IMR-90 (cell line): ENCODE measurements at regions not wholly inside any gene's neighbourhood (a gene's known extent, or its start where the extent isn't known, plus 50 kb on each side); places are given as distances from the start of the nearest gene placed in this dataset.

ENCODE experiments used
- ATAC-seq: fragments of 200-7000 bp; cut with Tn5 transposase; 2 replicates; pipeline ENCODE4 v1.9.1; 2020; ENCODE audit warnings: low read depth, mild to moderate bottlenecking, moderate library complexity
- BruUV-seq: library from RNA; stranded (reverse); fragments of 400-500 nt; replicated peaks from 2 replicates; lab custom pipeline; 2021; lab: Mats Ljungman, UMichigan
- CTCF ChIA-PET: fragments of 300-600 bp; formaldehyde crosslinking; extraction: SDS; loops from one replicate; lab custom pipeline; 2021; ENCODE audit warnings: antibody characterized with exemption; lab: Yijun Ruan, JAX
- POLR2A ChIA-PET: fragments of 300-600 bp; sonication (Branson Sonifier 250); formaldehyde crosslinking; loops from one replicate; lab custom pipeline; 2022; ENCODE audit warnings: antibody characterized with exemption; ENCODE audit not compliant: unreplicated experiment; lab: Charles Lee
- DNase-seq: peaks from one replicate; pipeline ENCODE4 v3.0.0; 2013
- H2AFZ ChIP-seq: replicated peaks from 2 replicates; pipeline ENCODE3; 2013; ENCODE audit warnings: low read length, mild to moderate bottlenecking; ENCODE audit not compliant: poor library complexity
- H2AK5ac ChIP-seq: 2 replicates; pipeline ENCODE4 v1.6.1; 2013; ENCODE audit warnings: low read depth, low read length, inconsistent platforms
- H2AK9ac ChIP-seq: replicated peaks from 2 replicates; pipeline ENCODE3; 2013; ENCODE audit warnings: mild to moderate bottlenecking, low read depth, low read length, moderate library complexity; ENCODE audit not compliant: poor library complexity
- H2BK120ac ChIP-seq: 2 replicates; pipeline ENCODE4 v1.6.1; 2013; ENCODE audit warnings: low read depth, low read length, inconsistent platforms
- H2BK15ac ChIP-seq: 3 replicates; pipeline ENCODE4 v1.6.1; 2013; ENCODE audit warnings: low read depth, low read length, inconsistent platforms
- H2BK20ac ChIP-seq: 2 replicates; pipeline ENCODE4 v1.6.1; 2013; ENCODE audit warnings: low read depth, mild to moderate bottlenecking, inconsistent platforms, low read length, moderate library complexity
- H2BK5ac ChIP-seq: 2 replicates; pipeline ENCODE4 v1.6.1; 2013; ENCODE audit warnings: mild to moderate bottlenecking, low read depth, low read length, inconsistent platforms; ENCODE audit not compliant: poor library complexity, severe bottlenecking
- H3K14ac ChIP-seq: replicated peaks from 2 replicates; pipeline ENCODE4 v1.6.1; 2013; ENCODE audit warnings: low read depth, low read length, inconsistent platforms
- H3K18ac ChIP-seq: 2 replicates; pipeline ENCODE4 v1.6.1; 2013; ENCODE audit warnings: low read depth, low read length, control low read depth
- H3K23ac ChIP-seq: 2 replicates; pipeline ENCODE4 v1.6.1; 2013; ENCODE audit warnings: low read depth, low read length, inconsistent platforms
- H3K27ac ChIP-seq: 2 replicates; pipeline ENCODE4 v1.5.1; 2013; ENCODE audit warnings: mild to moderate bottlenecking, control low read depth, low read length; ENCODE audit not compliant: insufficient read depth
- H3K27me3 ChIP-seq: 2 replicates; pipeline ENCODE4 v1.6.1; 2013; ENCODE audit warnings: low read length; ENCODE audit not compliant: control insufficient read depth, insufficient read depth
- H3K36me3 ChIP-seq: 2 replicates; pipeline ENCODE4 v1.6.1; 2013; ENCODE audit warnings: low read length, mixed read lengths; ENCODE audit not compliant: control insufficient read depth, insufficient read depth
- H3K4ac ChIP-seq: 2 replicates; pipeline ENCODE4 v1.6.1; 2013; ENCODE audit warnings: low read depth, low read length, inconsistent platforms
- H3K4me1 ChIP-seq: 2 replicates; pipeline ENCODE4 v1.6.1; 2013; ENCODE audit warnings: low read length, mixed read lengths; ENCODE audit not compliant: control insufficient read depth, insufficient read depth
- H3K4me2 ChIP-seq: 2 replicates; pipeline ENCODE4 v1.6.1; 2013; ENCODE audit warnings: low read depth, mild to moderate bottlenecking, control low read depth, low read length, moderate library complexity
- H3K4me3 ChIP-seq: 2 replicates; pipeline ENCODE4 v1.5.1; 2013; ENCODE audit warnings: low read depth, mild to moderate bottlenecking, control low read depth, low read length, moderate library complexity; ENCODE audit not compliant: insufficient read depth
- H3K56ac ChIP-seq: 2 replicates; pipeline ENCODE4 v1.6.1; 2013; ENCODE audit warnings: low read length, inconsistent platforms; ENCODE audit not compliant: insufficient read depth; ENCODE audit errors: extremely low read depth
- H3K79me1 ChIP-seq, 2 experiments: 2 replicates each; pipeline ENCODE4 v1.6.1; 2013; ENCODE audit warnings: low read length in 2 of 2, inconsistent platforms in 1 of 2, low read depth in 1 of 2
- H3K9ac ChIP-seq: 2 replicates; pipeline ENCODE4 v1.6.1; 2013; ENCODE audit warnings: low read depth, low read length, control low read depth
- H3K9me1 ChIP-seq: 2 replicates; pipeline ENCODE4 v1.6.1; 2013; ENCODE audit warnings: low read length, inconsistent platforms; ENCODE audit not compliant: insufficient read depth
- H3K9me3 ChIP-seq: 2 replicates; pipeline ENCODE4 v1.6.1; 2013; ENCODE audit warnings: low read length; ENCODE audit not compliant: control insufficient read depth, insufficient read depth
- H4K20me1 ChIP-seq: 2 replicates; pipeline ENCODE4 v1.6.1; 2013; ENCODE audit warnings: low read length, inconsistent platforms; ENCODE audit not compliant: insufficient read depth
- H4K5ac ChIP-seq: 2 replicates; pipeline ENCODE4 v1.6.1; 2013; ENCODE audit warnings: mild to moderate bottlenecking, low read depth, low read length, control low read depth
- H4K8ac ChIP-seq, 2 experiments: 2 replicates each; pipeline ENCODE4 v1.6.1; 2013; ENCODE audit warnings: low read depth in 2 of 2, low read length in 2 of 2, control low read depth in 1 of 2, inconsistent platforms in 1 of 2
- H4K91ac ChIP-seq: 2 replicates; pipeline ENCODE4 v1.6.1; 2013; ENCODE audit warnings: low read depth, low read length, inconsistent platforms; ENCODE audit not compliant: insufficient read depth
- BHLHE40 ChIP-seq: fragments of 150-350 bp; IDR thresholded peaks from 2 replicates; pipeline ENCODE4 v1.6.1; 2016; ENCODE audit warnings: mild to moderate bottlenecking, low read depth, low read length
- CEBPB ChIP-seq: IDR thresholded peaks from 2 replicates; pipeline ENCODE4 v1.6.1; 2012; ENCODE audit warnings: low read depth, low read length, improper control_type of control experiment
- CHD1 ChIP-seq: IDR thresholded peaks from 2 replicates; pipeline ENCODE4 v1.6.1; 2012; ENCODE audit warnings: low read depth, low read length, improper control_type of control experiment
- ELK1 ChIP-seq: fragments of 150-350 bp; IDR thresholded peaks from 2 replicates; pipeline ENCODE4 v1.6.1; 2016; ENCODE audit warnings: low read depth, mild to moderate bottlenecking, low read length, moderate library complexity, borderline replicate concordance
- FOS ChIP-seq: fragments of 150-350 bp; IDR thresholded peaks from 2 replicates; pipeline ENCODE4 v1.6.1; 2016; ENCODE audit warnings: low read depth, low read length
- MAFK ChIP-seq: IDR thresholded peaks from 2 replicates; pipeline ENCODE4 v1.6.1; 2012; ENCODE audit warnings: low read depth, low read length, improper control_type of control experiment
- MAZ ChIP-seq: IDR thresholded peaks from 2 replicates; pipeline ENCODE4 v1.6.1; 2012; ENCODE audit warnings: low read depth, mild to moderate bottlenecking, low read length, improper control_type of control experiment, moderate library complexity, borderline replicate concordance
- NFE2L2 ChIP-seq: fragments of 150-350 bp; IDR thresholded peaks from 2 replicates; pipeline ENCODE4 v1.6.1; 2016; ENCODE audit warnings: low read depth, mild to moderate bottlenecking, low read length
- POLR2A ChIP-seq: IDR thresholded peaks from 2 replicates; pipeline ENCODE4 v1.6.1; 2012; ENCODE audit warnings: mild to moderate bottlenecking, low read depth, low read length
- RAD21 ChIP-seq: IDR thresholded peaks from 2 replicates; pipeline ENCODE4 v1.6.1; 2012; ENCODE audit warnings: low read length, improper control_type of control experiment
- RCOR1 ChIP-seq: IDR thresholded peaks from 2 replicates; pipeline ENCODE4 v1.6.1; 2012; ENCODE audit warnings: mild to moderate bottlenecking, low read length, improper control_type of control experiment; ENCODE audit not compliant: insufficient replicate concordance
- RFX5 ChIP-seq: IDR thresholded peaks from 2 replicates; pipeline ENCODE4 v1.8.0; 2012; ENCODE audit warnings: low read depth, mild to moderate bottlenecking, low read length, moderate library complexity
- USF2 ChIP-seq: fragments of 150-350 bp; IDR thresholded peaks from 2 replicates; pipeline ENCODE4 v1.6.1; 2017; ENCODE audit warnings: mild to moderate bottlenecking, antibody characterized with exemption, low read length, low read depth
- WGBS, 2 experiments: methylation state at CpG; one replicate each; pipeline versions ENCODE4 v1.1.5 to v1.1.7; 2013; ENCODE audit warnings: missing lambda C conversion rate in 2 of 2; ENCODE audit not compliant: insufficient read length in 1 of 2; ENCODE audit errors: extremely low coverage in 2 of 2; 5-methylcytosine and 5-hydroxymethylcytosine counted together
- dilution Hi-C: fragments of 300-500 bp; cut with HindIII; formaldehyde crosslinking; loops from one replicate; pipeline ENCODE4 v1.14.3; 2018; ENCODE audit warnings: low sequenced_read_pairs; ENCODE audit not compliant: unreplicated experiment
- in situ Hi-C: fragments of 300-500 bp; cut with MboI; formaldehyde crosslinking; loops from 3 replicates; pipeline ENCODE4 v1.14.3; 2019; ENCODE audit warnings: low sequenced_read_pairs, inconsistent platforms, mixed read lengths
- intact Hi-C: fragments of 100-400 bp; cut with micrococcal nuclease; formaldehyde crosslinking; loops from 2 replicates; pipeline ENCODE4 v1.10.0; 2022
- TF ChIP-seq, protein P1 (sequence below): conservative IDR thresholded peaks from 2 replicates; pipeline ENCODE4 v1.5.1; 2012; ENCODE audit warnings: mild to moderate bottlenecking, low read depth, low read length, improper control_type of control experiment

DNA sequence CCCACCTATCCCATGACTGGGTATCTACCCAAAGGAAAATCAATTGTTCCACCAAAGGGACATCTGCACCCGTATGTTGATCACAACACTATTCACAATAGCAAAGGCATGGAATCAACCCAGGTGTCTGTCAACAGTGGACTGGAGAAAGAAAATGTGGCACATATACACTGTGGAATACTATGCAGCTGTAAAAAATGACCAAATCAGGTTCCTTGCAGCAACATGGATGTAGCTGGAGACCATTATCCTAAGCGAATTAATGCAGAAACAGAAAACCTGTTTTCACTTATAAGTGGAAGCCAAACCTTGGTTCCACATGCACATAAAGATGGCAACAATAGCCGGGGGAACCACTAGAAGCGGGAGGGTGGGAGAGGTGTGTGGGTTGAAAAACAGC lies 228.6 kb downstream of the UQCRFS1 start:
- no peak overlapping the region for H3K4me3 ChIP-seq
- no peaks in the 10 kb centered on the region for H3K79me1 ChIP-seq
- H3K18ac ChIP-seq = no peak overlapping the region
- no peaks in the 10 kb centered on the region for H3K9me1 ChIP-seq
- dilution Hi-C loops (no loop called here), in situ Hi-C loops (loop anchor here (25.0 kb wide), 1 partner anchor 247 kb away; no protein-coding TSS in a partner anchor), intact Hi-C loops (no loop called here)
- no peak overlapping the region for H2AK5ac ChIP-seq
- no TSS peak for BruUV-seq
- DNase-seq = no peak
- H3K14ac ChIP-seq = no peak overlapping the region
- H2BK5ac ChIP-seq = no peak overlapping the region
- no peak overlapping the region for H2BK120ac ChIP-seq
- H2AFZ ChIP-seq = no peak overlapping the region
- WGBS, 2 experiments = no CpG with 5 or more reads among the region's 4 CpGs
- no peak overlapping the region for H2AK9ac ChIP-seq
- no peaks in the 10 kb centered on the region for H3K4me1 ChIP-seq
- H3K9me3 ChIP-seq = peaks cover 3% of the 10 kb centered on the region; the same call in 1 of the 2 replicates
- H2BK15ac ChIP-seq = no peak overlapping the region
- no peaks in the 10 kb centered on the region for H3K36me3 ChIP-seq
- H2BK20ac ChIP-seq = no peak overlapping the region
- H3K9ac ChIP-seq = no peak overlapping the region
- no peak overlapping the region for H3K56ac ChIP-seq
- H3K23ac ChIP-seq = no peak overlapping the region
- POLR2A ChIA-PET = no interaction called here
- peaks cover 2% of the 10 kb centered on the region for H3K27me3 ChIP-seq
- H3K4ac ChIP-seq = no peak overlapping the region
- H4K5ac ChIP-seq = no peak overlapping the region
- H3K4me2 ChIP-seq = no peak overlapping the region
- H4K8ac ChIP-seq = no peak overlapping the region
- H3K27ac ChIP-seq = no peak overlapping the region
- TF ChIP-seq CEBPB = no peak
- TF ChIP-seq FOS = no peak
- TF ChIP-seq MAZ = no peak
- no peak for TF ChIP-seq RCOR1
- TF ChIP-seq RFX5 = no peak
- no peak for TF ChIP-seq BHLHE40
- no peak for TF ChIP-seq MAFK
- no peak for TF ChIP-seq ELK1
- TF ChIP-seq, protein P1, sequence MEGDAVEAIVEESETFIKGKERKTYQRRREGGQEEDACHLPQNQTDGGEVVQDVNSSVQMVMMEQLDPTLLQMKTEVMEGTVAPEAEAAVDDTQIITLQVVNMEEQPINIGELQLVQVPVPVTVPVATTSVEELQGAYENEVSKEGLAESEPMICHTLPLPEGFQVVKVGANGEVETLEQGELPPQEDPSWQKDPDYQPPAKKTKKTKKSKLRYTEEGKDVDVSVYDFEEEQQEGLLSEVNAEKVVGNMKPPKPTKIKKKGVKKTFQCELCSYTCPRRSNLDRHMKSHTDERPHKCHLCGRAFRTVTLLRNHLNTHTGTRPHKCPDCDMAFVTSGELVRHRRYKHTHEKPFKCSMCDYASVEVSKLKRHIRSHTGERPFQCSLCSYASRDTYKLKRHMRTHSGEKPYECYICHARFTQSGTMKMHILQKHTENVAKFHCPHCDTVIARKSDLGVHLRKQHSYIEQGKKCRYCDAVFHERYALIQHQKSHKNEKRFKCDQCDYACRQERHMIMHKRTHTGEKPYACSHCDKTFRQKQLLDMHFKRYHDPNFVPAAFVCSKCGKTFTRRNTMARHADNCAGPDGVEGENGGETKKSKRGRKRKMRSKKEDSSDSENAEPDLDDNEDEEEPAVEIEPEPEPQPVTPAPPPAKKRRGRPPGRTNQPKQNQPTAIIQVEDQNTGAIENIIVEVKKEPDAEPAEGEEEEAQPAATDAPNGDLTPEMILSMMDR = no peak
- TF ChIP-seq RAD21 = no peak
- TF ChIP-seq POLR2A = no peak
- no peak for TF ChIP-seq NFE2L2
- TF ChIP-seq CHD1 = no peak
- no peak for TF ChIP-seq USF2
- no peak for ATAC-seq
- CTCF ChIA-PET = no interaction called here
- no peaks in the 10 kb centered on the region for H4K20me1 ChIP-seq
- H4K91ac ChIP-seq = no peak overlapping the region
